ENCODE measurements at regions not wholly inside any gene's neighbourhood (a gene's known extent, or its start where the extent isn't known, plus 50 kb on each side); places are given as distances from the start of the nearest gene placed in this dataset.

GRCh38 chr2:12293874-12294273, 422.9 kb upstream of the TRIB2 start:
- TF ChIP-seq, protein P1, sequence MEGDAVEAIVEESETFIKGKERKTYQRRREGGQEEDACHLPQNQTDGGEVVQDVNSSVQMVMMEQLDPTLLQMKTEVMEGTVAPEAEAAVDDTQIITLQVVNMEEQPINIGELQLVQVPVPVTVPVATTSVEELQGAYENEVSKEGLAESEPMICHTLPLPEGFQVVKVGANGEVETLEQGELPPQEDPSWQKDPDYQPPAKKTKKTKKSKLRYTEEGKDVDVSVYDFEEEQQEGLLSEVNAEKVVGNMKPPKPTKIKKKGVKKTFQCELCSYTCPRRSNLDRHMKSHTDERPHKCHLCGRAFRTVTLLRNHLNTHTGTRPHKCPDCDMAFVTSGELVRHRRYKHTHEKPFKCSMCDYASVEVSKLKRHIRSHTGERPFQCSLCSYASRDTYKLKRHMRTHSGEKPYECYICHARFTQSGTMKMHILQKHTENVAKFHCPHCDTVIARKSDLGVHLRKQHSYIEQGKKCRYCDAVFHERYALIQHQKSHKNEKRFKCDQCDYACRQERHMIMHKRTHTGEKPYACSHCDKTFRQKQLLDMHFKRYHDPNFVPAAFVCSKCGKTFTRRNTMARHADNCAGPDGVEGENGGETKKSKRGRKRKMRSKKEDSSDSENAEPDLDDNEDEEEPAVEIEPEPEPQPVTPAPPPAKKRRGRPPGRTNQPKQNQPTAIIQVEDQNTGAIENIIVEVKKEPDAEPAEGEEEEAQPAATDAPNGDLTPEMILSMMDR (IDR thresholded peaks at IDR 0.05), result no peak
- no peak for TF ChIP-seq POLR2A (IDR thresholded peaks at IDR 0.05)

Measured in right lobe of liver (tissue), 4 donors.